ENCODE measurements at regions not wholly inside any gene's neighbourhood (a gene's known extent, or its start where the extent isn't known, plus 50 kb on each side); places are given as distances from the start of the nearest gene placed in this dataset.

- TF ChIP-seq CTCF (IDR thresholded peaks at IDR 0.05) (no peak), POLR2A (IDR thresholded peaks at IDR 0.05) (no peak)
Observed at GRCh38 chr9:14391620-14392019, 77.7 kb upstream of the NFIB start.
